ENCODE measurements at regions not wholly inside any gene's neighbourhood (a gene's known extent, or its start where the extent isn't known, plus 50 kb on each side); places are given as distances from the start of the nearest gene placed in this dataset.

DNA sequence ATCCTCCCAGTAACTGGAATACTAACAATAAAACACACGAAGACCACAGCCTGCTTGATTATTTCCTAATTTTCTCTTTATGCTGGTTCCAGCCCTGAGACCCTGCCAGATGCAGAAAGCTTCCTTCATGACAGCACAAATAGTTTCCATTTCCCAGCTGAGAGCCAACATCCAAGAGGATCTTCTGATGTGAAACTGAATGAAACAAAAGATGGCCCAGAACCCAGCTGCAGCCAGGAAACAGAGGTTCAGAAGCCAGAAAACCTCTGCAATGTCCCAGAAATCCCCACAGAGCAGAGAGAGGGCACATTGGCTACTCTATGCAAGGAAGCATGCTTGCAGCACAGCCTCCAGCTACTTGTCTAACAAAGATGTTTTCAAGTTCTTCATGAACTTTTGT, 61.8 kb upstream of the PLEKHG1 start:
- intact Hi-C loops (cut with micrococcal nuclease) (loop anchor here (5.0 kb wide), 1 partner anchor 286 kb away; no protein-coding TSS in a partner anchor), dilution Hi-C loops (cut with MboI; ENCODE audit: extremely low pct_ligation_motif_present, low sequenced_read_pairs) (no loop called here)
- DNase-seq (ENCODE audit: low read depth, low spot score) (no peak), FAIRE-seq (no peak)
- no peak for TF ChIP-seq POLR2A (IDR thresholded peaks at IDR 0.05; ENCODE audit: low read depth, low read length)
- TF ChIP-seq FOS (IDR thresholded peaks at IDR 0.05; ENCODE audit: borderline replicate concordance, insufficient read depth, low read length), result no peak
- TF ChIP-seq JUN (IDR thresholded peaks at IDR 0.05; ENCODE audit: borderline replicate concordance, insufficient read depth, insufficient read length, low read depth), result no peak
- no peak for TF ChIP-seq EZH2 (IDR thresholded peaks at IDR 0.05; ENCODE audit: borderline replicate concordance, low read depth, low read length, severe bottlenecking)
- TF ChIP-seq, protein P1, sequence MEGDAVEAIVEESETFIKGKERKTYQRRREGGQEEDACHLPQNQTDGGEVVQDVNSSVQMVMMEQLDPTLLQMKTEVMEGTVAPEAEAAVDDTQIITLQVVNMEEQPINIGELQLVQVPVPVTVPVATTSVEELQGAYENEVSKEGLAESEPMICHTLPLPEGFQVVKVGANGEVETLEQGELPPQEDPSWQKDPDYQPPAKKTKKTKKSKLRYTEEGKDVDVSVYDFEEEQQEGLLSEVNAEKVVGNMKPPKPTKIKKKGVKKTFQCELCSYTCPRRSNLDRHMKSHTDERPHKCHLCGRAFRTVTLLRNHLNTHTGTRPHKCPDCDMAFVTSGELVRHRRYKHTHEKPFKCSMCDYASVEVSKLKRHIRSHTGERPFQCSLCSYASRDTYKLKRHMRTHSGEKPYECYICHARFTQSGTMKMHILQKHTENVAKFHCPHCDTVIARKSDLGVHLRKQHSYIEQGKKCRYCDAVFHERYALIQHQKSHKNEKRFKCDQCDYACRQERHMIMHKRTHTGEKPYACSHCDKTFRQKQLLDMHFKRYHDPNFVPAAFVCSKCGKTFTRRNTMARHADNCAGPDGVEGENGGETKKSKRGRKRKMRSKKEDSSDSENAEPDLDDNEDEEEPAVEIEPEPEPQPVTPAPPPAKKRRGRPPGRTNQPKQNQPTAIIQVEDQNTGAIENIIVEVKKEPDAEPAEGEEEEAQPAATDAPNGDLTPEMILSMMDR (IDR thresholded peaks at IDR 0.05; ENCODE audit: extremely low read depth in 1 of 2, insufficient read depth in 1 of 2, low read depth in 1 of 2, low read length in 2 of 2), result no peak
- TF ChIP-seq POLR2AphosphoS5 (IDR thresholded peaks at IDR 0.05; ENCODE audit: insufficient read depth, low read depth, low read length), result no peak
- TF ChIP-seq, protein P2, sequence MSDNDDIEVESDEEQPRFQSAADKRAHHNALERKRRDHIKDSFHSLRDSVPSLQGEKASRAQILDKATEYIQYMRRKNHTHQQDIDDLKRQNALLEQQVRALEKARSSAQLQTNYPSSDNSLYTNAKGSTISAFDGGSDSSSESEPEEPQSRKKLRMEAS (IDR thresholded peaks at IDR 0.05; ENCODE audit: insufficient read depth, insufficient read length), result no peak
- TF ChIP-seq MYC (IDR thresholded peaks at IDR 0.05; ENCODE audit: low read depth, low read length), result no peak
- TF ChIP-seq GATA2 (IDR thresholded peaks at IDR 0.05; ENCODE audit: insufficient read depth, insufficient read length, low read depth, low read length), result no peak
- POLR2A ChIA-PET, result no interaction called here
- Histone ChIP-seq H3K4me3 (replicated peaks in 1 of 3; ENCODE audit: insufficient read depth in 1 of 3, low read depth in 1 of 3, low read length in 3 of 3) (no peak overlapping the region), H3K4me2 (ENCODE audit: insufficient read depth, low read length) (no peak overlapping the region), H3K79me2 (ENCODE audit: control insufficient read depth, insufficient read depth, low read length) (no peaks in the 10 kb centered on the region), H3K4me1 (ENCODE audit: control insufficient read depth, extremely low read depth, insufficient read depth, low read length) (no peaks in the 10 kb centered on the region), H3K9me1 (replicated peaks; ENCODE audit: control insufficient read depth, extremely low read depth, insufficient read depth, low read length) (no peaks in the 10 kb centered on the region), H3K36me3 (ENCODE audit: control insufficient read depth in 2 of 2, extremely low read depth in 1 of 2, insufficient read depth in 2 of 2, low read length in 2 of 2) (no peaks in the 10 kb centered on the region), H3K9ac (replicated peaks; ENCODE audit: extremely low read depth, insufficient read depth, low read length) (no peak overlapping the region), H3K27ac (ENCODE audit: insufficient read depth, low read depth, low read length) (no peak overlapping the region), H4K20me1 (replicated peaks; ENCODE audit: control insufficient read depth, extremely low read depth, insufficient read depth, low read length) (no peaks in the 10 kb centered on the region), H3K27me3 (ENCODE audit: control insufficient read depth in 2 of 2, insufficient read depth in 2 of 2, low read length in 2 of 2) (peaks cover 5 to 6% of the 10 kb centered on the region in 2 experiments), H3K9me3 (replicated peaks; ENCODE audit: control insufficient read depth, insufficient read depth, low read length) (no peaks in the 10 kb centered on the region), H2AFZ (ENCODE audit: low read depth, low read length) (no peak overlapping the region)
- no TSS peak for BruUV-seq (replicated peaks)
- CTCF ChIA-PET, result interaction anchor here (1.1 to 1.8 kb wide), 3 partner anchors 10 to 142 kb away, joined by 3 to 5 read pairs (median 4); no protein-coding TSS in a partner anchor

All from endothelial cell of umbilical vein (primary cell).